NCI-H1105 treated with DMSO at 0.1 percent for 48 hours (cell line): ENCODE measurements at regions not wholly inside any gene's neighbourhood (a gene's known extent, or its start where the extent isn't known, plus 50 kb on each side); places are given as distances from the start of the nearest gene placed in this dataset.
"Not testable (repeated sequence)": the region's sequence is repeated elsewhere in the genome, so short reads cannot be mapped to it uniquely, and the experiment has no call there.

Experiments
- DNase-seq: peaks from one replicate; lab custom pipeline; 2025; lab: John Stamatoyannopoulos, UW

GRCh38 chr2:64919261-64919660 lies 69.9 kb upstream of the SLC1A4 start:
- DNase-seq, result no peak

GRCh38 chr2:64922482-64923384 lies 66.5 kb upstream of the SLC1A4 start:
- DNase-seq, result no peak

DNA sequence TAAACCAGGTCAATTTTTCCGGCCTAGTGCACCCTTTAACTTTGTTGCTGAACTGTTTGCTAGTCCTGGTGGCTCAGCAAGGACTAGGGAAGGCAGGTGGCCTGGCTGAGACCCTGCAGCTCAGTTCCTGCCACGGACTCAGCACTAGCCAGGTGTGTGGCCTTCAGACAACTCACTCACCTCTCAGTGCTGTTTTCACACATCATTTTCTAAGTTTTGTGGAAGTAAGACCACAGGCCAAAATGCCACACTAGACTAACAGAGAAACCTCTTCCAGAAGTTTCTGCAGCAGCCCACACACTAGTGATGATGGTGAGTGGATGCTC lies 65.9 kb upstream of the SLC1A4 start:
- no peak for DNase-seq

GRCh38 chr2:64924170-64924934 lies 64.8 kb upstream of the SLC1A4 start:
- DNase-seq, result no peak

- DNase-seq, result not testable (repeated sequence)
These were observed 63.1 kb upstream of the SLC1A4 start for GRCh38 chr2:64925930-64926722.

GRCh38 chr2:64928813-64929212 lies 60.4 kb upstream of the SLC1A4 start:
- no peak for DNase-seq

GRCh38 chr2:64929333-64929732 lies 59.9 kb upstream of the SLC1A4 start:
- no peak for DNase-seq

GRCh38 chr2:64930258-64930671 lies 58.9 kb upstream of the SLC1A4 start:
- no peak for DNase-seq

DNA sequence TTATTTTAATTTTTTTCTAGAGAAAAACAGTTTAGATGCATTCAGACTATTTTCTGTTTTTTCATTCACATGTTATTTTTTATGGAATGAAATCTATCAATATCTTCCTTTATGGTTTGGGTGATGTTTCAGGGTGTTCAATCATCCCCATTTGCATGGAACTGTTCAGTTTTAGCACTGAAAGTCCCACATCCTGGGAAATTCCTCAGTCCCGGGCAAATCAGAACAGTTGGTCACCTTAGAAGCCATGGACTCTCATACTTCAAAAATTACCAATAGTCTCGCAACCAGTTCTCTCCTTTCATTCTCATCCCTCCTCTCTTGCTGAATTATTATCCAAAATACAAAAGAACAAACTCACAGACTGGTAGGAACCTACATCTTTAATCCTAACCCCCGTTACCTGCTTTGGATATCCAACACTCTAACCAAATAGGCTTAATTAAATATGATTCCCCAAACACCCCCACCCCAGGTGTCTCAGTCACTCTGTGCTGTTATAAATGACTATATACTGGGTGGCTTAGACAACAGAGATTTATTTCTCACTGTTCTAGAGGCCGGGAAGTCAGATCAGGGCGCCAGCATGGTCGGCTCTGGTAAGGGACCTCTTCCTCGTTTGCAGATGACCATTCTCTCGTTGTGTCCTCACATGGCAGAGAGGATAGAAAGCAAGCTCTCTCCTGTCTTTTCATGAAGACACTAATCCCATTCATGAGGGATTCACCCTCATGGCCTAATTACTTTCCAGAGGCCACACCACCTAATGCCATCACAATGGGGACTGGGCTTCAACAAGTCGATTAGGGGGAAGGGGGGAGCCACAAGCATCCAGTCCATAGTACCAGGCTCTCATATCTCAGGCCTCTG lies 57.7 kb upstream of the SLC1A4 start:
- no peak for DNase-seq

DNA sequence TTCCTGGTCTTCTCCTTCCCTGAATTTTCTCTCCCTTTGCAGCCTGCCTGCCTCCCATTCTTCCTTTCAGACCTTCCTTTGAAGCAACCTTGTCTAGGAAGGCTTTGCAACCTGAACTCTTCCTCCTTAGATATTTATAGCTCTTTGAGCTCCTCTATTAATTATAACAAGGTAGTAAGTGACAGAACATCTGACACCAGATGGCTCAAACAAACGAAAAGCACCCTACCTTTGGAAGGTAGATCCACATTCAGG lies 57.2 kb upstream of the SLC1A4 start:
- DNase-seq, result no peak

DNA sequence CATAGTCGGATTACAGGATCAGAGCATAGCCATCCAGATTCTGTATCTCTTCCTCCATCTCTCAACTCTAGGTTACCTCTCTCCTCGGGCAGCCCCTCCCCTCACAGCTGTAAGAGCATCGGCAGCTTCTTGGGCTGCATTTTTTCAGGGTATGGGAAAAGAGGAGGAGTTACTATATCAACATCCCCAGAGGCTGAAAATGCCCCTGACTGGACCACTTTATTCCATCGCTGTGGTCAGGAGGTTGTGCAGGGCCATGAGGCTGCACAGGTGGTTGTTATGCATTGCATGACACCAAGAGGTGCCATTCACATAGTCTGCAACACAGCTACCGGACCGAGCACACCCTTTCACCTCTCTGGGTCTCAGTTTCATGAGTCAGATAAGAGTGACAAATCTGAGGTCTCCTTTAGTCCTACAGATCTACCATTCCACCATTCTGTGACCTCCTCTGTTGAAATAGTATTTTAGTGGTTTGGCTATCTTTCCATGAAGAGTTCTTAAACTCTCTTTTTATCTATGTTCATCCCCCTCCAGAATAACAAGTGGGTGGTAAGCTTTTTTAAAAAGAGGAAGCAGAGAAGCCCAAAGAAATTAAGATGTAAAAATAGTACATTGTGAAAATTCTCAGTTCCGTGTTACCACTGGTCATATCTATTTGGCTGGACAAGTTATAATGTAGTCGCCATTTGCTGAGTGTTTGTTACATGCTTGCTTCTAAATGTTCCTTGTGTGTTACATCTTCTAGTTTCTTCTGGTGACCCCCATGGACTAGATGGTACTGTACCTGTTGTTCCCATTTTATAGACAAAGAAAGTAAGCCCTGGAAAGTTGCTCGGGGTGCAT lies 56.6 kb upstream of the SLC1A4 start:
- no peak for DNase-seq

DNA sequence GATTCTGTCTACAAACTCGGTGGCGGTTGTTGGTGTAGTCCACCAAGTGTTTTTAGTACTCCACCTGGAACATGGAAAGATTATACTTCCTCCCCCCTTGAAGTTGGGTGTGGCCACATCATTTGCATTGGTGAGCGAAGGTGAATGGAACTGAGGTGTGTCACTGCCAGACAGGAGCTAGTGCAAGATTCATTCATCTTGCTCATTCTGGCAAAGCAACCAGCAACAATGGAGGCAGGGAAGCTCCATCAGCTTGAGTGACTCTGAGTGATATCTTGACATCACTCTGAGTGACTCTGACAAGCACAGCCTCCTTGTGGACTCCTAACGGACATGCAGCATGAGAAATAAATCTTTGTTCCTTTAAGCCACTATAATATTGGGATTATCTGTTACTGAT lies 54.7 kb upstream of the SLC1A4 start:
- no peak for DNase-seq

GRCh38 chr2:64936809-64937208 lies 52.4 kb upstream of the SLC1A4 start:
- DNase-seq, result no peak

GRCh38 chr2:64937314-64937686 lies 51.9 kb upstream of the SLC1A4 start:
- not testable (repeated sequence) for DNase-seq

DNA sequence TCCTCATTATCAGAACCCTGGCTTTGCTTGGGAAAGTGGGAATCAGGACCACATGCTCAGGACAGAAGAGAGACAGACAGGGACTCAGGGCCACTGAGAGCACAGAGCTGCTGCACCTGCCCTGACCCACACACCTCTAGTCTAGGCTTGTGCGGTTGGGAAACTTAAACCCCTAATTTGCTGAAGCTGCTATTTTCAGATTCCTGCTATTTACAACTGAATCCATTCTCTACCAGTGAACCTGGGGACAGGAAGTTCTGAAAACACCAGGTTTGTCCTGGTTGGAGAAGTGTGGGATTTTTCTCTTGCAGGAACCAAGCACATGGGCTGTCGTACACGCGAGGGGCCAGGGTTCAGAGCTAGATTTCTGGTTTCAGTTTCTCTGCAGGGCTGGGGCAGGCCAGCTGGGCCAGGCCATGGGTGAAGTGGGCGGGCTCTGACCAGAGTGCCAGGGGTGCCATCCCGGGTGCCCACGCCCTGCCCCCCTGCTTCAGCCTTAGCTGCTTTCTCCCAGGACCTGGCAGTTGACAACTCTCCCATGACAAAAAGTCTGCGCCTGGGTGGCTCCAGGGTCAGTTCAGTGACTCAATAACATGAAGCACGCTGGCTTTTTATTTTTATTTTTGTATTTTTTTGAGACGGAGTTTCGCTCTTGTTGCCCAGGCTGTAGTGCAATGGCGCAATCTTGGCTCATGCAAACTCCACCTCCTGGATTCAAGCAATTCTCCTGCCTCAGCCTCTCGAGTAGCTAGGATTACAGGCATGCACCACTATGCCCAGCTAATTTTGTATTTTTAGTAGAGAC lies 51.3 kb upstream of the SLC1A4 start:
- DNase-seq, result no peak

DNA sequence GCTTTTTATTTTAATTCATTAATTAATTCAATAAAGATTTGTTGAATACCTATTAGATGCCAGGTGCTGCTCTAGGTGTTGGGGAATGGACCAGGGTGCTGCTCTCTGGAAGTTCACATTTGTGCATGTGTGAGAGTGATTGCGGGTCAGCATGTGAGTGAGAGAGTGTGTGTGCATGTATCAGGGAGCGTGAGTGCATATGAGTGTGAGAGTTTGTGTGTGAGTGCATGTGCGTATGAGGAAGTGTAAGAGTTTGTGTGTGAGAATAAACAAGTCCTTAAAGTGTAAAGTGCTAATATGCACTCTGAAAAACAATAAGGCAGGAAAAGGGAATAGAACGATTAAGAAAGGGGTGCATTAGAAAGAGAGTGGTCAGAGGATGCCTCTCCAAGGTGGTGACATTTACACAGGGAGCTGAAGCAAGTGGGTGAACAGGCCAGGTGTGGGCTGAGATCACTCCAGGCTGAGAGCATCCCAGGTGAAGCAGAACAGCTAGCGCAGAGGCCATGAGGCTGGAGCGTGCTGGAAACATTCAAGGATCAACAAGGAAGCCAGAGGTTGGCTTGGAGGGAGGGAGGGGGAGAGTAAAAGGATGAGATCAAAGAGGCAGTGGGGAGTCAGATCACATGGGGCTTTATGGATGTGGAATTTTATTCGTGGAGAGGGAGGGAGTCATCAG lies 50.5 kb upstream of the SLC1A4 start:
- DNase-seq, result no peak

DNA sequence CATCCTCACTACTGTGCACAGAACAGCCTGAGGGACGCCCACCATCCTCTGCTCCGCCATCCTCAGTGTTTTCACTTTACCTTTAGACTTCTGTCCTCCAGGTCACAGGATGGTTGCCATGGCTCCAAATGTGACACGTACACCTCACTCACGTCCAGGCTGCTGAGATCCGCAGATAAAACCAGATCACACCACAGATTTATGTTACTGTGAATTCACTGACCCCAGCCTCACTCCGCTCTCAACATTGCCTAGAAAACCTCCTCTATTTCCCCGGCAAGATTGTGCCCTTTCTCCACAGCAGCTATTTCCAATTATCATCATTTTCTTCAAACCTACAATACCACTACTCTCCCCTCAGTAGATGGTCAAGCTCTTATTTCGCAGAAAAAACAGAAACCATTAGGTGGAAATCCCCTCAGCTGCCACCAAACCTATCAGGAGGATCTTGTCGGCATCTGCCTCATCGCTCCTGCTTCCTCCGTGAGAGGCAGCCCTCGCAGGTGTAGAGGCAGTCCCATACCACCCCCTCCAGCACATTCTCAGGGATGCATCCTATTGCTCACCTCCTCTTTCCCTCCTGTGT lies 49.8 kb upstream of the SLC1A4 start:
- no peak for DNase-seq
